HG02759 (cell line): ENCODE measurements at regions not wholly inside any gene's neighbourhood (a gene's known extent, or its start where the extent isn't known, plus 50 kb on each side); places are given as distances from the start of the nearest gene placed in this dataset.

Experiments
- ATAC-seq: cut with Tn5 transposase; IDR thresholded peaks from one replicate; pipeline ENCODE4 v1.9.1; 2021; ENCODE audit warnings: mild to moderate bottlenecking, moderate library complexity; ENCODE audit not compliant: unreplicated experiment

DNA sequence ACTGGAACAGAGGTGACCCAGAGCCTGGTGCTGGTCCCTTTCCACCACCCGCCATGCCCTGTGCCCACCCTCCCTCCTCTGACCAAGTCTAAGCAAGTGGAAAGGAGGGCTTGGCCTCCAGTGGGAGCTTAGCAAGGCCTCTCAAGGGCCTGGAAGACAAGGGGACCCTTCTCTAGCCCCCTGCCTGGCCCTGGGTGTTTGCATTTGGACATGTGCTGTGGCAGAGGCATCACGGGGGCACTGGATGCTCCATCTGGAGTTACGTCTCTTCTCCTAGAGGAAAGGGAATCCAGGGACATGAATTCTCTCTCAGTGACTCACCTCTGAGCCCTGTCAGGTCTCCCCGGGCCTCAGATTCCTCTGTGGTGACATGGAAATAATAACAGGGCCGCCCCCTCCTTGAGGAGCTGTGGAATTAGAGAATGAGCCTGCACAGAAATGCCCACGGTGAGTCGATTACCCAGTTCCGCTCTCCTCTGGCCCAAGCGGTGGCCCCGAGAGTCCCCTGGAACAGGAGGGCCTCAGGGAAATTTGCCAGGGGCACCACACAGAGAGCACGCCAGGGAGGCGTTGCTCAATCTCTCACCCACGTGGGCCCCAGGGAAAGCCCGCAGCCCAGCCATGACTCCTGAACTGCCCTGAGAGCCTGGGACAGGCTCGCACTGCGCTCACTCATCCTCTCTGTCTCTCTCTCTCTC, 189.6 kb downstream of the BCOR start:
- ATAC-seq, result peak; percentile 55

- no peak for ATAC-seq
Observed at GRCh38 chrX:39909996-39910395, 187.8 kb downstream of the BCOR start.

- ATAC-seq, result no peak
Observed at GRCh38 chrX:39910651-39911050, 187.1 kb downstream of the BCOR start.

DNA sequence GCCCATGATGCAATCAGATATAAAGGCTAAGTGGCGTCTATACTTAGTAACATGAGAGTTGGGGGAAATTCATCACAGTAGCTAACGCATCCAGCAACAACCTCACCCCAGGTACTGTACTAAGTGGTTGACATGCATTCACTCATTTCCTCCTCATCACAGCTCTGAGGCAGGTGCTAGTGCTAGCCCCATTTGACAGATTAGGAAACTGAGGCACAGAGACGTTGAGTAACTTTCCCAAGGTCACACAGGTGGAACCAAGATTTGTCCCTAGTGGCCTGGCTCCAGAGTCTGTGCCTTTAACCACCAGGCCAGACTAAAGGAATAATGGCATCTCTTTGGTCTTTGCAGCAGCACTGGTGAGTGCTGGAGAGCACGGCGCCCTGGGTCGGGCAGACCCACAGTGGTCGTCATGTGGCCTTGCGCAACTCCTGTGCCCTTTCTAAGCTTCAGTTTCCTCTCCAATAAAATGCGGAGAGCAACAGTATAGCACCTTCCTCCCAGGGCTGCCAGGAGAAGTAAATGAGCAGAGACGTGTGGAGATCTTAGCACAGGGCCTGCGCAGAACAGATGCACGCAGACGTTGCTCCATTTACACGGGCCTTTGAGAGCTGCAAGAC, 186.4 kb downstream of the BCOR start:
- no peak for ATAC-seq

DNA sequence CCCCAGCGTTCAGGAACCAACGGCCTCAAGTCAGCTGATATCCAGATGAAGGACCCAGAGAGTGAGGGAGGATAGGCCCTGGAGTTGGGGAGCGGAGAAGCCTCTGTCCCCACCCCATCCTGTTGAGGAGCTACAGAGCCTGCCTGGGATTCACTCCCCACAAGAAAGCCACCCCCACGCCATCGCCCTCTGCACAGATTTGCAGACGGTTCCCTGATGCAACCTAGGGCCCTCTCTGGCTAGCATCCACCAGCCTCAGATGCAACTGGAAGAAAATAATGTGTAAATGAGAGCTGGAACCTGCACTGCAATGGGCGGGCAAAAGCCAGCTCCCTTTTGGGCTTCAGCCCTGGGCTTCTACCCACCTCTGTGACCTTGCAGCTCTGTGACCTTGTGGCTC, 185.6 kb downstream of the BCOR start:
- ATAC-seq, result no peak

DNA sequence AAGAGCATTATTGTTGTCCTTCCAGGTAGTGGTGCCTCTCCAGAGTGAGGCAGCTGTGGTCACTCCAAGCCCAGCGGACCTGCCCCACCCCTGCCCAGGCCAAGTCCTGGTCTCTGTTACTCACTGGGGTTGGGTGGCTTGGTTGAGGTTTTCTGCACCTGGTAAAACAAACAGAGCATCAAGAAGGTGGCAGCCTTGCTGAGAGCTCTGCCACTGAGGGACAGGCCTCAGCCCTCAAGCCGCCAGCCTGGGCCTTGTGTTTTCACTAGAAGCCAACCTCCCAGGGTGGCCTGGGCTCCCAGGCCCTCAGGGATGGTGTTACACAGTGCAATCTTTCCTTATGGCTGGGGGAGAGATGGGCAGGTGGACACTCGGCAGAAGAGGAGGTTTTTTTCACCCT, 182.7 kb downstream of the BCOR start:
- ATAC-seq, result no peak

DNA sequence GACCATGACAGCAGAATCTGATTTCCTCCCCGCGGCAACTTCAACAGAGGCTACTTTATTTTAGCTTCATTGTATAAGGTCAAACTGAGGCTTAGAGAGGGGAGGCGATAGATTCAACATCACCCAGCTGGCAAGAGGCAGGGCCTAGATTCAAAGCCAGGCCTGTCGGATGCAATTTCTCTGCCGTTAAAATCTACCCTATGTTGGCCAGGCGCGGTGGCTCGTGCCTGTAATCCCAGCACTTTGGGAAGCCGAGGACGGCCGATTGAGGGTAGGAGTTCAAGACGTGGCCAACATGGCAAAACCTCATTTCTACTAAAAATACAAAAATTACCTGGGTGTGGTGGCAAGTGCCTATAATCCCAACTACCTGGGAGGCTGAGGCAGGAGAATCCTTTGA, 182.2 kb downstream of the BCOR start:
- no peak for ATAC-seq

DNA sequence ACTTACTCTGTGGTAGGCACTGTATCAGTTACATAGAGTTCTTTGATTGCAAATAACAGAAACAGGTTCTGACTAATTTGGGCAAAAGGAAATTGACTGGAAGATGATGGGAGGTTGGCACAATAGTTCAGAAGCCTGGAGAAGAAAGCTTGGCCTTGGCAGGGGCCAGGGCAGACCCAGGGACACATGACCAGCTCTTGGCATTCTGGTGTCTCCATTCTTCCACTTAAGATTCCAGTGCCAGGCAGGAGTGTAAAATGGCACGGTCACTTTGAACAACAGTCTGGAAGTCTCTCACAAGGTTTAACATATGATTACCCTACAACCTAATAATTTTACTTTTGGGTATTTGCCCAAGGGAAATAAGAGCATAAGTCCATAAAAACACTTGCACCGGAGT, 175.9 kb downstream of the BCOR start:
- no peak for ATAC-seq

- ATAC-seq, result no peak
Observed at GRCh38 chrX:39922488-39922887, 175.3 kb downstream of the BCOR start.

DNA sequence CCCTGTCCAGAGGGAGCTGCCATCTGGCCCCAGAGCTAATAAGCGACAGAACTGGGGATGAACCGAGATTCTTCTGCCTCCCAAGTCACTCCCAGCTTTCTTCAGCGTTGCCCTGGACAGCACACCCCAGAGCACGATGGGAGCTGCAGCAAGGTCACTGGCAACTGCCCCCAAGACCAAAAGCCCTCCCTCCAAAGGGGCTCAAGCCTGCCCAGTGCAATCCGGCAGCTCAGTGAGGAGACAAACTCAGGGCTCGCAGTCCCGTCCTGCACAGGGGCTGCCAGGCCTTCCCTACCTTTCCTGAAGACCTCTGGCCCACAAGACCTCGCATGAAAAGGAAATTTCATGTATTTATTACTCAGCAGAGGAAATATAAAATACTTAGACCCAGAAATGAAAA, 174.8 kb downstream of the BCOR start:
- ATAC-seq, result no peak

GRCh38 chrX:39927380-39927779, 170.4 kb downstream of the BCOR start:
- ATAC-seq, result no peak

DNA sequence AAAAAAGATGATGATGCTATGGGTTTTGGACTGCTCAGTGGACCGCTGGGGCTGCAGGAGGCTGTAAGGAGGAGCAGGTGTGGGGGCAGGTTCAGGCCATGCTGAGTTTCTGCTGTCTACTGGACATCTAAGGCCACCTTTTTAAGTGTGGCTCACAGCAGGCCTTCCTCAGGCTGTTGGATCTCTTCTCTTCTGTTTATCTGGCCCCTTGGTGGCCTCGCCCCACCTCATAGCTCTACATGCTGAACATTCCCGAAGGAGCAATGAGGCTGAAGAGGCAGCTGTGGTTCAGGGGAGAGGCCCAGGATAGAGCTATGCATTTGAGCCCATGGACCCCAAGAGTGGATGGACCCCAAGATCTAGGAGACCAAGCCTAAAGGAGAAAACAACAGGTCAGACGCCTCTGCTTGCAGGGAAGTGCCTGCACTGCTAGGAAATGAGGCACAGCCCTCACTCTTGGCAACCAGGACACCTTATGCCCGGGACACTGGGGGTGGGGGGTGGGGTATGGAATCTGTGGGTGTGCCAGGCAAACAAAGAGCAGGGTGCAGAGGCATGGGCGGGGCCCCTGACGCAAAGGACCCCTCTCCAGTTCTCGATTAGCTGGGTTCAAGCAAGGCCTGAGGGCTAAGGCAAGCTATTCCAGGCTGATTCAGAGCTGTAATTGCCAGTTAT, 168.9 kb downstream of the BCOR start:
- no peak for ATAC-seq

DNA sequence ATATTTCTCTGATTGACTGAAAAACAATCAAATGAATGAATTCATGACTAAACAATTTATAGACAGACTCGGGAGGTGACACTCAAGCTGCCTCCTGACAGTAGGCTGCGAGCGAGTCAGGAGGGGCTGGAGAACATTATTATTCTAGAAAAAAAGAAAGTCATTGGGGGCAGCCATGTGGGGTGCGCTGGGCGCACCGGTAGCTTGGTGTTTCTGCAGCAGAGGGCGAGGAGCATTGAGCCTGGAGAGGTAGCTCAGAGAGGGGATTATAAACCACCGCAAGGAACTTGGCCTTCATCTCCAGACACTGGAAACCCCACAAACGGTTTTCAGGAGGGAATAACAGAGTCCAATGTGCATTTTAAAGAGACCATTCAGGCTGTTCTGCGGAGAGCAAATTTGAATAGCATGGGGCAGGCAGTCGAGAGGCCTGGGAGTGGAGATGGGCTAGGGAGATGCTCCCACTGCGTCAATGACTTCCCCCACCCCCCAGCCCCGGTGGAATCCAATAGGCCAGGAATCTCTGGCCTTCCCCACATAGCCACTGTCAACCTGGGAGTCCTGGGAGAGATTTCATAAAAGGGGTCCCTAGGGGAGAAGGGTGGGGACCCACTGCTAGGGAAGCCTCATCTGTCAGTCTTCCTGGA, 168.3 kb downstream of the BCOR start:
- no peak for ATAC-seq

DNA sequence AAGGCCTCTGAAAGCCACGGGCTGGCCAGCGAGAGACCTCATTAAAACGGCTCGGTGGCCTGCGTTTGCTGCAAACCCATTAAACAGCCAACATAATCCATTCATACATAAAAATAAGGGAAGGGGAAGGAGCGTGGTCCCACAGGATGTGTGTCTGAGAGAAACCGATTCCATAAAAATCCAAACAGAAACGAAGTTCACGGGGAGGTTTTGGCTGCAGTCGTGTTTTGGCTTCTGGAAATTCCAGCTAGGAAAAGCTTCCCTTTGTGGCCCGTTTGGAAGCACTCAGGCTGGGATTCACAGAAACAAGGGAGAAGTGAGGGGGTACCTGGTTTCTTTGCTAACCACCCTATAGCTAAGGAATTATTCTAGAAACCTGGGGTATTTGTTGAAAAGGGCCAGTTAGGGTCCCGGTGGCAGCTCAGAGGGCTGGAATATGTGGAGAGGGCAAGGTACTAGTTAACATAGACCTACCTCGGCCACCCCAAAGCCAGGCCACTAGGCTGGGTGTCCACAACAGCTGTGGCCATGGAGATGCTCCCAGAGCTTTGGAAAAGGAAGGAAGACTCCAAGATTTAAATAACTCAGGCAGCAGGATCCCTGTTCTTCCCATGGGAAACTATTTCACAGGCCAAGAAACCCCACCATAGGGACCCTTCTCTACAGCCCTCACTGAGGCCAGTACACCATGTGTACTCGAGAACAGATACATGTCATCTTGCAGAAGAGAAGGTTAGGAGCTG, 166.8 kb downstream of the BCOR start:
- no peak for ATAC-seq

DNA sequence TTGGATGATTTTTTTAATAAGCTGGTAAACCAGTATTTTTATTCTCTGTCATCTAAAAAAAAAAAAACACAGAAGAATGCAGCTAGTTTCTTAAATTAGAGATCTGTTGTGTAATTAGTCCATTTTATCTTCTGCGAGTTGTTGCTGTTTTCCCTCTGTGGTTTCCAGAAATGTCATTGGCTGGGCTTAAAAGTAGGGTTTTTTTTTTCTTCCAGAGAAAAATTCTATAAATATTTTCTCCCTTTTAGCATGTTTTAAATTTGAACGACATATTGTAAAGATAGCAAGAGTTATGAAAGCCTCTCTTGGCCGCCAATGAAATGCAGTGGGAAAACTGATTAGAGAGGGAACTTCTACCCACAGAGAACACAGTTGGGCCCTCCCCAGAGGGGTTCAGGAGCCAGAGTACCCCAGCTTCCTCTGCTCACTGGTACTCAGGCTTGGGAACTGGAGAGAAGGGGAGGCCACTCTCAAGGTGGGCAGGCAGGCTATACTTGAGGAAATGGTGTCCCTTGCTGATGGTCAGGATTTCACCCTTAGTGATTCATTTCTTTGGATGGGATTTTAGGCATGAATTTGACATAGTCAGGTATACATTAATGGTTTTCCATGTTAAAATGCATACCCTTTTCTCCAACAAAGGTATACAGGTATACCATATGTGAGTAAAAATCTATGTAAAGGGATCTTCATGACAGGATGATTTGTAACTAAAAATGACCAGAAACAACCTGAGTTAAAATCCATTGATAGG, 166.1 kb downstream of the BCOR start:
- ATAC-seq, result no peak

GRCh38 chrX:39935411-39936064, 162.2 kb downstream of the BCOR start:
- no peak for ATAC-seq

DNA sequence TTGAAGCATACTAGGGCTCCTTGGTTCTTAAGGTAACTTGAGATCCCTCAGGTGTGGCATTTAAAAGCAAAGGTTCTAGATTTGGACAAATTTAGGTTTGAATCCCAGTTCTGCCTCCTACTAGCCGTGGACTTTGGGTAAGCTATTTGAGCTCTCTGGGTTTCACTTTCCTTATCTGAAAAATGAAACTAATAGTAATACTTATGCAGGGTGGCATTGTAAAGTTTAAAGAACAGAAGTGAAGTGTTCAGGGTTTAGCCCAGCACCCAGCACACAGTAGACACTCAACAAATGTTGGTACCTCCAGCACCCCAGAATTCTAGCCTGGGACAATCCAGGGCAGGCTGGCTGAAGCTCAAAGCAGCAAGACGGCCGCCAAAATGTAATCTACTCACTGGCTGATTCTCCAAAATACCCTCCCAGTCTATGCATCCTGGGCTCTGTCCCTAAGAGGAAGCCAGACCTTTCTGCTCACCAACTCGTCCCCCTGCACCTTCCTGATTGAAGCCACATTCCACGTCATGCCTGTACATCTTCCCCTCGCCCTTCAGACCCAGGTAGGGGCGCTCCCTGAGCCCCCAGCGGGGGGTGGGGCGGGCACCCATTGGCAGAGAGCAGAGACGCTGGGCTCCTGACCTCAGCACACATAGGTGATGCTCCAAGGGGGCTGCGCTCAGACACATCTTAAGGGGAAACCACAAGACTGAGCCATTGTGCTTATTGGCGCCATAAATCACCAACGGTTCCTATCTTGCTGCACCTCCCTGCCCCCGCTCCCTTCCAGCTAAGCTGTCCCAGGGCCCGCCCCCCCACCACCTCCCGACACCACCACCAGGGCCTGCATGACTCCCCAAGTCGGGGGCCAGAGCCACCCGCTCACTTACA, 160.6 kb downstream of the BCOR start:
- peak; percentile 78 for ATAC-seq

DNA sequence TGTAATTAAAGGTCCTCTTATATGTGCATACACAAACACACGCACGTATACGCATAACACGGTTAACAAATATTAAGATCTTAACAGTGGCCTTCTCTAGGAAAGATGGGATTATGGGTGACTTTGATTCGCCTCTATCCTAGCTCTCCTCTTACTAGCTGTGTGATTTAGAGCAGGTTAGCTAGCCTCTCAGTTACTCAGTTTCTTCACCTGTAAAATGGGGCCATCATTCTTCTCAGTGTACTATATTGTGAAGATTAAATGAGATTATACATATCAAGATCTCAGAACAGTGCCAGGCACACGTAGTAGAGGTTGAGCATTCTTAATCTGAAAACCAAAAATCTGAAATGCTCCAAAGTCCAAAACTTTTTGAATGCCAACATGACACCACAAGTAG, 159.3 kb downstream of the BCOR start:
- ATAC-seq, result no peak

DNA sequence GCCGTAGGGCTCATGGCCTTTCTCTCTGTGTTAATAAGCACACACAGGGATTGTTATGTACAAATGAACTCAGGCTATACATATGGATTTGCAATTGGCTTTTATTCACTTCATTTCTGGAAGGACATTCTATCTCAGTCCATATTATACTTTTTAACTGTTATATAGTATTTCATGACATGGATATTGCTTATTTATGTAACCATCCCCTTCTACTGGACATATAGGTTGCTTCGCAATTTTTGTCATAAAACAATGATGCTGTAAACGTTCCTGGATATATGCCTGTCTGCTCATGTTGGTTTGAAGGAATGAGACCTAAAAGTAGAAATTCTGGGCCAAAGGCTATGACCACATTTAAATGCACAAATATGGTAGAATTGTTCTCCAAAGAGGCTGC, 158.1 kb downstream of the BCOR start:
- no peak for ATAC-seq
